Keratinocyte (primary cell): ENCODE measurements at regions not wholly inside any gene's neighbourhood (a gene's known extent, or its start where the extent isn't known, plus 50 kb on each side); places are given as distances from the start of the nearest gene placed in this dataset.
A peak's percentile ranks its signal among the peaks of the same experiment; 100 is the strongest.

Source experiments
- DNase-seq: peaks from one replicate; pipeline ENCODE4 v3.0.0-alpha.2; 2011; ENCODE audit warnings: low read depth, missing footprints, low spot score
- FAIRE-seq: peaks from 2 replicates; lab custom pipeline; 2011; peaks lifted over from hg19 to GRCh38; lab: Jason Lieb, UNC
- H2AFZ ChIP-seq: 2 replicates; pipeline ENCODE4 v1.6.0; 2012; ENCODE audit warnings: low read length, control low read depth, inconsistent platforms; ENCODE audit not compliant: control insufficient read depth
- H3K27ac ChIP-seq: 2 replicates; pipeline ENCODE4 v1.5.1; 2011; ENCODE audit warnings: low read length; ENCODE audit not compliant: control insufficient read depth, insufficient read depth
- H3K27me3 ChIP-seq: 3 replicates; pipeline ENCODE4 v1.6.0; 2011; ENCODE audit warnings: low read length; ENCODE audit not compliant: control insufficient read depth, insufficient read depth; ENCODE audit errors: extremely low read depth
- H3K36me3 ChIP-seq, 2 experiments: 2 replicates in 1 of 2; 3 replicates in 1 of 2; pipeline ENCODE4 v1.5.1; 2011; ENCODE audit warnings: low read length in 2 of 2, mild to moderate bottlenecking in 1 of 2; ENCODE audit not compliant: control insufficient read depth in 2 of 2, insufficient read depth in 2 of 2; ENCODE audit errors: extremely low read depth in 1 of 2
- H3K4me1 ChIP-seq: 3 replicates; pipeline ENCODE4 v1.5.1; 2011; ENCODE audit warnings: low read length; ENCODE audit not compliant: control insufficient read depth, insufficient read depth; ENCODE audit errors: extremely low read depth
- H3K4me2 ChIP-seq: 3 replicates; pipeline ENCODE4 v1.6.0; 2011; ENCODE audit warnings: low read depth, low read length; ENCODE audit not compliant: control insufficient read depth, insufficient read depth; ENCODE audit errors: extremely low read depth
- H3K4me3 ChIP-seq, 3 experiments: fragments of 200-600 bp in 1 of 3; sonication (generic) in 1 of 3; 2 replicates in 2 of 3; 3 replicates in 1 of 3; pipeline ENCODE4 v1.5.1; 2011 to 2016; ENCODE audit warnings: low read length in 3 of 3, mild to moderate bottlenecking in 3 of 3, control low read depth in 2 of 3, inconsistent platforms in 1 of 3, low read depth in 1 of 3, mixed read lengths in 1 of 3, mixed run types in 1 of 3, moderate library complexity in 1 of 3; ENCODE audit not compliant: control insufficient read depth in 2 of 3, insufficient read depth in 2 of 3; ENCODE audit errors: extremely low read depth in 1 of 3
- H3K79me2 ChIP-seq: 2 replicates; pipeline ENCODE4 v1.6.0; 2012; ENCODE audit warnings: low read length; ENCODE audit not compliant: control insufficient read depth, insufficient read depth
- H3K9ac ChIP-seq: 3 replicates; pipeline ENCODE4 v1.6.0; 2011; ENCODE audit warnings: low read length; ENCODE audit not compliant: control insufficient read depth, insufficient read depth; ENCODE audit errors: extremely low read depth
- H3K9me1 ChIP-seq: 3 replicates; pipeline ENCODE4 v1.6.0; 2011; ENCODE audit warnings: low read length; ENCODE audit not compliant: control insufficient read depth, insufficient read depth; ENCODE audit errors: extremely low read depth
- H3K9me3 ChIP-seq: 2 replicates; pipeline ENCODE4 v1.5.1; 2012; ENCODE audit warnings: low read depth, low read length; ENCODE audit not compliant: control insufficient read depth
- H4K20me1 ChIP-seq: 3 replicates; pipeline ENCODE4 v1.6.0; 2011; ENCODE audit warnings: low read length; ENCODE audit not compliant: control insufficient read depth, insufficient read depth; ENCODE audit errors: extremely low read depth
- EZH2 ChIP-seq: IDR thresholded peaks from one replicate; pipeline ENCODE4 v1.6.1; 2012; ENCODE audit warnings: inconsistent platforms, mild to moderate bottlenecking, low read length, moderate library complexity
- dilution Hi-C: fragments of 300-500 bp; cut with MboI; formaldehyde crosslinking; loops from one replicate; pipeline ENCODE4 v1.7.0; 2020; ENCODE audit warnings: low sequenced_read_pairs; ENCODE audit not compliant: extremely low pct_ligation_motif_present
- TF ChIP-seq, protein P1 (sequence below), 3 experiments: IDR thresholded peaks in 1 of 3; conservative IDR thresholded peaks in 1 of 3; optimal IDR thresholded peaks in 1 of 3; 2 replicates in 2 of 3; 3 replicates in 1 of 3; pipeline versions ENCODE3 to v1.5.1; 2011; ENCODE audit warnings: low read length in 3 of 3, mild to moderate bottlenecking in 3 of 3, moderate library complexity in 2 of 3, control low read depth in 1 of 3, inconsistent platforms in 1 of 3; ENCODE audit not compliant: insufficient read depth in 2 of 3; ENCODE audit errors: extremely low read depth in 1 of 3

DNA sequence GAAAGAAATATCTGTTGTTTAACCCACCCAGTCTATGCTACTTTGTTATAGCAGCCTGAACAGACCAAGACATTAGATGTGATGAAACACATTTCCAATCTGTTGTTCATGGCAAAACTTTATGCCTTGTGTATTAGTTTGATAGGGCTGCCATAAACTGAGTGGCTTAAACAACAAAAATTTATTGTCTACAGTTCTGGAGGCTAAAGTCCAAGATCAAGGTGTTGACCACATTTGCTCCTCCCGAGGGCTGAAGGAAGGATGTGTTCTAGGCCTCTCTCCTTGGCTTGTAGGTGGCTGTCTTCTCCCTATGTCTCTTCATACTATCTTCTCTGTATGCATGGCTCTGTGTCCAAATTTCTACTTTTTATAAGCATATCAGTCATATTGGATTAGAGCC lies 94.1 kb upstream of the HIVEP3 start:
- H3K9me1 ChIP-seq = no peaks in the 10 kb centered on the region
- dilution Hi-C loops = no loop called here
- no peak for TF ChIP-seq EZH2
- TF ChIP-seq, protein P1, sequence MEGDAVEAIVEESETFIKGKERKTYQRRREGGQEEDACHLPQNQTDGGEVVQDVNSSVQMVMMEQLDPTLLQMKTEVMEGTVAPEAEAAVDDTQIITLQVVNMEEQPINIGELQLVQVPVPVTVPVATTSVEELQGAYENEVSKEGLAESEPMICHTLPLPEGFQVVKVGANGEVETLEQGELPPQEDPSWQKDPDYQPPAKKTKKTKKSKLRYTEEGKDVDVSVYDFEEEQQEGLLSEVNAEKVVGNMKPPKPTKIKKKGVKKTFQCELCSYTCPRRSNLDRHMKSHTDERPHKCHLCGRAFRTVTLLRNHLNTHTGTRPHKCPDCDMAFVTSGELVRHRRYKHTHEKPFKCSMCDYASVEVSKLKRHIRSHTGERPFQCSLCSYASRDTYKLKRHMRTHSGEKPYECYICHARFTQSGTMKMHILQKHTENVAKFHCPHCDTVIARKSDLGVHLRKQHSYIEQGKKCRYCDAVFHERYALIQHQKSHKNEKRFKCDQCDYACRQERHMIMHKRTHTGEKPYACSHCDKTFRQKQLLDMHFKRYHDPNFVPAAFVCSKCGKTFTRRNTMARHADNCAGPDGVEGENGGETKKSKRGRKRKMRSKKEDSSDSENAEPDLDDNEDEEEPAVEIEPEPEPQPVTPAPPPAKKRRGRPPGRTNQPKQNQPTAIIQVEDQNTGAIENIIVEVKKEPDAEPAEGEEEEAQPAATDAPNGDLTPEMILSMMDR (optimal IDR thresholded peaks at IDR 0.05 in 1 of 3, IDR thresholded peaks at IDR 0.05 in 1 of 3, conservative IDR thresholded peaks at IDR 0.05 in 1 of 3; ENCODE audit: extremely low read depth in 1 of 3, insufficient read depth in 2 of 3, low read length in 3 of 3) = no peak
- no peak overlapping the region for H3K9ac ChIP-seq
- DNase-seq (no peak), FAIRE-seq (no peak)
- H3K36me3 ChIP-seq = no peaks in the 10 kb centered on the region
- no peaks in the 10 kb centered on the region for H3K79me2 ChIP-seq
- no peaks in the 10 kb centered on the region for H3K4me1 ChIP-seq
- no peaks in the 10 kb centered on the region for H4K20me1 ChIP-seq
- H2AFZ ChIP-seq = no peak overlapping the region
- no peaks in the 10 kb centered on the region for H3K9me3 ChIP-seq
- no peak overlapping the region for H3K4me2 ChIP-seq
- H3K4me3 ChIP-seq = no peak overlapping the region
- H3K27ac ChIP-seq = no peak overlapping the region
- no peaks in the 10 kb centered on the region for H3K27me3 ChIP-seq

- no peaks in the 10 kb centered on the region for H3K27me3 ChIP-seq
- no peaks in the 10 kb centered on the region for H3K36me3 ChIP-seq
- H3K9me3 ChIP-seq = no peaks in the 10 kb centered on the region
- H3K4me2 ChIP-seq = no peak overlapping the region
- no peak overlapping the region for H3K4me3 ChIP-seq
- TF ChIP-seq, protein P1 (optimal IDR thresholded peaks at IDR 0.05 in 1 of 3, IDR thresholded peaks at IDR 0.05 in 1 of 3, conservative IDR thresholded peaks at IDR 0.05 in 1 of 3; ENCODE audit: extremely low read depth in 1 of 3, insufficient read depth in 2 of 3, low read length in 3 of 3) = no peak
- no peak for TF ChIP-seq EZH2
- H2AFZ ChIP-seq = no peak overlapping the region
- no peaks in the 10 kb centered on the region for H4K20me1 ChIP-seq
- H3K9ac ChIP-seq = no peak overlapping the region
- no peak overlapping the region for H3K27ac ChIP-seq
- no peaks in the 10 kb centered on the region for H3K4me1 ChIP-seq
- FAIRE-seq (peak; percentile 29), DNase-seq (no peak)
- H3K9me1 ChIP-seq = no peaks in the 10 kb centered on the region
- no peaks in the 10 kb centered on the region for H3K79me2 ChIP-seq
- dilution Hi-C loops = no loop called here
Measured at GRCh38 chr1:42010381-42010780, 91.7 kb upstream of the HIVEP3 start.
